Right lobe of liver (tissue), 6 donors: ENCODE measurements at regions not wholly inside any gene's neighbourhood (a gene's known extent, or its start where the extent isn't known, plus 50 kb on each side); places are given as distances from the start of the nearest gene placed in this dataset.

Source experiments
- ATAC-seq, 4 donors: fragments of 200-7000 bp; cut with Tn5 transposase; one replicate each; pipeline ENCODE4 v1.9.1; 2020; ENCODE audit warnings: mild to moderate bottlenecking in 4 of 4, moderate library complexity in 4 of 4
- DNase-seq, 3 donors: peaks; one replicate each; pipeline ENCODE4 v3.0.0-alpha.2; 2020
- H3K27ac ChIP-seq, 3 donors: fragments of 200-600 bp; one replicate each; pipeline ENCODE4 v1.8.0; 2022
- H3K27me3 ChIP-seq, 2 donors: fragments of 200-600 bp; one replicate each; pipeline ENCODE4 v1.8.0; 2022
- H3K36me3 ChIP-seq, 4 donors: fragments of 200-600 bp; sonication (generic) in 1 of 4; one replicate each; pipeline versions ENCODE4 v1.5.1 to v1.8.0; 2017 to 2022; ENCODE audit warnings: control low read depth in 1 of 4
- H3K4me1 ChIP-seq, 4 donors: fragments of 200-600 bp; sonication (generic) in 1 of 4; one replicate each; pipeline versions ENCODE4 v1.5.1 to v1.8.0; 2017 to 2022; ENCODE audit warnings: control low read depth in 1 of 4
- H3K4me3 ChIP-seq, 3 donors: fragments of 200-600 bp; one replicate each; pipeline ENCODE4 v1.8.0; 2022
- H3K9me3 ChIP-seq, 4 donors: fragments of 200-600 bp; sonication (generic) in 1 of 4; one replicate each; pipeline versions ENCODE4 v1.5.1 to v1.8.0; 2017 to 2022; ENCODE audit warnings: control low read depth in 1 of 4
- CTCF ChIP-seq, 4 donors: fragments of 200-600 bp in 3 of 4; fragments of 450-650 bp in 1 of 4; IDR thresholded peaks; one replicate each; pipeline versions ENCODE4 v1.5.1 to v1.8.0; 2016 to 2022; ENCODE audit warnings: antibody characterized with exemption in 4 of 4, mild to moderate bottlenecking in 2 of 4
- POLR2A ChIP-seq: fragments of 450-650 bp; IDR thresholded peaks from one replicate; pipeline ENCODE4 v1.6.1; 2017; ENCODE audit warnings: antibody characterized with exemption, mild to moderate bottlenecking
- WGBS: methylation state at CpG from one replicate; pipeline ENCODE4 v1.1.6; 2018; ENCODE audit warnings: low coverage, low lambda C conversion rate; ENCODE audit not compliant: insufficient coverage; ENCODE audit errors: missing lambda C conversion rate; 5-methylcytosine and 5-hydroxymethylcytosine counted together
- intact Hi-C, 2 donors: fragments of 100-400 bp; cut with DNase I; formaldehyde crosslinking; loops; one replicate each; pipeline versions ENCODE4 v1.11.2 to v1.14.1; 2022
- donor health status: DM: no; HTN: yes; CAD: no.
- donor health status: DM: no; HTN: no; CAD: no.
- donor health status: DM: no; HTN: no; CAD: no.
- donor health status: DM: no; HTN: yes; CAD: no.
- donor health status: DM: no; HTN: yes; CAD: no.

GRCh38 chr4:125456075-125456474, 141.3 kb downstream of the FAT4 start:
- TF ChIP-seq CTCF (IDR thresholded peaks at IDR 0.05) (no peak), POLR2A (no peak)
- intact Hi-C loops: no loop called here
- Histone ChIP-seq H3K9me3 (no peaks in the 10 kb centered on the region), H3K27ac (no peak overlapping the region), H3K27me3 (no peaks in the 10 kb centered on the region), H3K4me1 (no peaks in the 10 kb centered on the region), H3K36me3 (no peaks in the 10 kb centered on the region), H3K4me3 (no peak overlapping the region)
- ATAC-seq (no peak), DNase-seq (no peak)
- WGBS: 79% methylated on average over 3 of the region's 3 CpGs

GRCh38 chr4:125459531-125459930, 144.8 kb downstream of the FAT4 start:
- Histone ChIP-seq H3K4me1 (no peaks in the 10 kb centered on the region), H3K27ac (no peak overlapping the region), H3K4me3 (no peak overlapping the region), H3K9me3 (no peaks in the 10 kb centered on the region), H3K27me3 (no peaks in the 10 kb centered on the region), H3K36me3 (no peaks in the 10 kb centered on the region)
- WGBS: 91% methylated on average over 1 of the region's 1 CpG
- intact Hi-C loops: no loop called here
- TF ChIP-seq POLR2A: no peak
- no peak for TF ChIP-seq CTCF (IDR thresholded peaks at IDR 0.05)
- no peak for DNase-seq
- no peak for ATAC-seq

- WGBS: 68% methylated on average over 3 of the region's 3 CpGs
- ATAC-seq (no peak), DNase-seq (no peak)
- intact Hi-C loops: no loop called here
- no peaks in the 10 kb centered on the region for H3K9me3 ChIP-seq
- no peaks in the 10 kb centered on the region for H3K4me1 ChIP-seq
- H3K27me3 ChIP-seq: no peaks in the 10 kb centered on the region
- H3K27ac ChIP-seq: no peak overlapping the region
- H3K4me3 ChIP-seq: no peak overlapping the region
- TF ChIP-seq CTCF (IDR thresholded peaks at IDR 0.05): no peak
- TF ChIP-seq POLR2A: no peak
- no peaks in the 10 kb centered on the region for H3K36me3 ChIP-seq
Observed at GRCh38 chr4:125461676-125462363, 147.1 kb downstream of the FAT4 start.

GRCh38 chr4:125464146-125464545, 149.4 kb downstream of the FAT4 start:
- 86% methylated on average over 1 of the region's 1 CpG for WGBS
- H3K4me1 ChIP-seq: no peaks in the 10 kb centered on the region
- no peaks in the 10 kb centered on the region for H3K9me3 ChIP-seq
- no peaks in the 10 kb centered on the region for H3K36me3 ChIP-seq
- no peaks in the 10 kb centered on the region for H3K27me3 ChIP-seq
- intact Hi-C loops: no loop called here
- H3K4me3 ChIP-seq: no peak overlapping the region
- DNase-seq (no peak), ATAC-seq (no peak)
- no peak overlapping the region for H3K27ac ChIP-seq
- TF ChIP-seq CTCF (IDR thresholded peaks at IDR 0.05): no peak
- no peak for TF ChIP-seq POLR2A
